ENCODE measurements at regions not wholly inside any gene's neighbourhood (a gene's known extent, or its start where the extent isn't known, plus 50 kb on each side); places are given as distances from the start of the nearest gene placed in this dataset.

- no peak for TF ChIP-seq ZBTB11 (CRISPR knock-in tag; IDR thresholded peaks at IDR 0.05)
- no peak for TF ChIP-seq STAT3 (IDR thresholded peaks at IDR 0.05; ENCODE audit: low read depth, low read length)
- TF ChIP-seq FOS (IDR thresholded peaks at IDR 0.05; ENCODE audit: borderline replicate concordance, extremely low read depth, insufficient read length): no peak
- no peak for TF ChIP-seq HCFC1 (IDR thresholded peaks at IDR 0.05; ENCODE audit: low read length)
- TF ChIP-seq PAX8 (IDR thresholded peaks at IDR 0.05): no peak
- TF ChIP-seq EGR1 (IDR thresholded peaks at IDR 0.05; ENCODE audit: borderline replicate concordance in 1 of 2, low read depth in 2 of 2, low read length in 2 of 2): no peak
- TF ChIP-seq NR2F1 (conservative IDR thresholded peaks at IDR 0.05): no peak
Measured at GRCh38 chr9:27880635-27881034, 307.4 kb upstream of the C9orf72 start (continued).

- intact Hi-C loops (cut with micrococcal nuclease; ENCODE audit: unreplicated experiment): loop anchor here (1.0 to 10.0 kb wide), 2 partner anchors 162 to 186 kb away; no protein-coding TSS in a partner anchor
- ChIA-PET SMC1A (ENCODE audit: uncharacterized antibody, unreplicated experiment) (interaction anchor here (0.5 to 1.0 kb wide), 7 partner anchors 103 to 556 kb away, joined by 3 to 6 read pairs (median 4); no protein-coding TSS in a partner anchor), CTCF (interaction anchor here (0.9 to 7.2 kb wide), 8 partner anchors 9 to 206 kb away, joined by 3 to 57 read pairs (median 3); no protein-coding TSS in a partner anchor), POLR2A (no interaction called here), RAD21 (ENCODE audit: unreplicated experiment) (interaction anchor here (0.7 to 1.4 kb wide), 6 partner anchors 95 to 184 kb away, joined by 3 to 18 read pairs (median 3); no protein-coding TSS in a partner anchor)
- no peaks in the 10 kb centered on the region for H3K36me3 ChIP-seq (ENCODE audit: control insufficient read depth in 2 of 2, insufficient read depth in 2 of 2, low read length in 1 of 2)
- H3K9me3 ChIP-seq (replicated peaks; ENCODE audit: control insufficient read depth, insufficient read depth, low read length): no peaks in the 10 kb centered on the region
- no peak overlapping the region for H3K27ac ChIP-seq (ENCODE audit: control insufficient read depth, insufficient read depth)
- no TSS peak for BruUV-seq (replicated peaks)
- FAIRE-seq: peak; percentile 80
- no peaks in the 10 kb centered on the region for H3K79me2 ChIP-seq (ENCODE audit: control insufficient read depth, insufficient read depth, low read length)
- peak; percentile 92 for ATAC-seq
- no peaks in the 10 kb centered on the region for H4K20me1 ChIP-seq (ENCODE audit: control insufficient read depth, insufficient read depth)
- in situ Hi-C loops (cut with MboI): no loop called here
- H3K9ac ChIP-seq (ENCODE audit: control insufficient read depth, insufficient read depth, low read length): no peak overlapping the region
- no peak overlapping the region for H3K4me3 ChIP-seq
- WGBS (ENCODE audit: insufficient coverage, insufficient replicate concordance, low lambda C conversion rate, missing lambda C conversion rate): 21% methylated on average over 2 of the region's 2 CpGs
- peak; percentile 4 for DNase-seq (ENCODE audit: low read depth, low spot score)
- H3K27me3 ChIP-seq (replicated peaks in 1 of 2; ENCODE audit: control insufficient read depth in 2 of 2, insufficient read depth in 2 of 2, low read length in 1 of 2): no peaks in the 10 kb centered on the region
- no peak overlapping the region for H2AFZ ChIP-seq (ENCODE audit: control insufficient read depth, low read depth, low read length)
- no peak overlapping the region for H3K4me2 ChIP-seq (ENCODE audit: control insufficient read depth, insufficient read depth)
- H3K4me1 ChIP-seq (ENCODE audit: control insufficient read depth, insufficient read depth, low read length): no peaks in the 10 kb centered on the region
- TF ChIP-seq E4F1 (IDR thresholded peaks at IDR 0.05; ENCODE audit: borderline replicate concordance, partially characterized antibody) (no peak), MTA3 (IDR thresholded peaks at IDR 0.05; ENCODE audit: borderline replicate concordance, low read length) (no peak), ATF3 (IDR thresholded peaks at IDR 0.05; ENCODE audit: borderline replicate concordance, extremely low read depth, low read depth, low read length) (no peak), MYC (IDR thresholded peaks at IDR 0.05; ENCODE audit: insufficient read depth, insufficient read length, insufficient replicate concordance, low read length, severe bottlenecking) (peak; percentile 50)
Measured at GRCh38 chr9:27888661-27889295, 315.5 kb upstream of the C9orf72 start.
